Aorta (tissue), 5 donors: ENCODE measurements at regions not wholly inside any gene's neighbourhood (a gene's known extent, or its start where the extent isn't known, plus 50 kb on each side); places are given as distances from the start of the nearest gene placed in this dataset.

Experiments used
- ATAC-seq: fragments of 200-7000 bp; cut with Tn5 transposase; one replicate; pipeline ENCODE4 v1.9.1; 2022; ENCODE audit warnings: moderate library complexity; ENCODE audit not compliant: low FRiP score
- DNase-seq, 2 donors: peaks; one replicate each; pipeline ENCODE4 v3.0.0-alpha.2; 2020
- H3K27ac ChIP-seq, 2 donors: one replicate each; pipeline ENCODE4 v1.5.1; 2013; ENCODE audit warnings: low read length in 2 of 2, mild to moderate bottlenecking in 2 of 2, moderate library complexity in 2 of 2, control low read depth in 1 of 2, inconsistent platforms in 1 of 2, low read depth in 1 of 2
- H3K27me3 ChIP-seq, 2 donors: one replicate each; pipeline ENCODE4 v1.6.1; 2013; ENCODE audit warnings: control low read depth in 1 of 2, low read length in 1 of 2, mild to moderate bottlenecking in 1 of 2, moderate library complexity in 1 of 2; ENCODE audit not compliant: insufficient read depth in 2 of 2, control insufficient read depth in 1 of 2
- H3K36me3 ChIP-seq, 2 donors: one replicate each; pipeline ENCODE4 v1.6.1; 2013; ENCODE audit warnings: control low read depth in 1 of 2, low read length in 1 of 2, mild to moderate bottlenecking in 1 of 2; ENCODE audit not compliant: insufficient read depth in 2 of 2, control insufficient read depth in 1 of 2
- H3K4me1 ChIP-seq, 2 donors: one replicate each; pipeline ENCODE4 v1.6.1; 2013; ENCODE audit warnings: low read length in 2 of 2, control low read depth in 1 of 2, mild to moderate bottlenecking in 1 of 2, moderate library complexity in 1 of 2; ENCODE audit not compliant: insufficient read depth in 2 of 2, control insufficient read depth in 1 of 2
- H3K4me3 ChIP-seq, 2 donors: one replicate each; pipeline ENCODE4 v1.5.1; 2013; ENCODE audit warnings: low read length in 2 of 2, control low read depth in 1 of 2, mild to moderate bottlenecking in 1 of 2
- H3K9me3 ChIP-seq: one replicate; pipeline ENCODE4 v1.6.1; 2013; ENCODE audit warnings: mild to moderate bottlenecking, low read length; ENCODE audit not compliant: control insufficient read depth
- WGBS, 2 donors: extraction: QIAGEN DNeasy Blood & Tissue Kit; methylation state at CpG; one replicate each; pipeline ENCODE4 v1.1.7; 2013; 5-methylcytosine and 5-hydroxymethylcytosine counted together
- intact Hi-C, 2 donors: fragments of 100-400 bp; cut with DNase I; formaldehyde crosslinking; loops; one replicate each; pipeline versions ENCODE4 v1.14.2 to v1.15.0; 2022
- donor health status: healthy with polysubstance abuse.
- donor health status: Bipolar disorder and iron deficiency.
- donor health status: DM: no; HTN: no; CAD: no.
- donor health status: DM: no; HTN: no; CAD: no.
- donor health status: DM: yes; HTN: yes; CAD: no.

GRCh38 chr14:54299410-54300363 lies 97.1 kb upstream of the CDKN3 start:
- no peak for ATAC-seq
- WGBS, 2 donors, result 21 to 26% methylated on average over 16 of the region's 16 CpGs

GRCh38 chr14:54300881-54301280 lies 95.9 kb upstream of the CDKN3 start:
- Histone ChIP-seq H3K4me3 (no peak overlapping the region), H3K4me1 (no peaks in the 10 kb centered on the region), H3K36me3 (no peaks in the 10 kb centered on the region), H3K27me3 (no peaks in the 10 kb centered on the region), H3K9me3 (no peaks in the 10 kb centered on the region), H3K27ac (no peak overlapping the region)
- DNase-seq, result no peak
- intact Hi-C loops, result no loop called here
- 98 to 100% methylated on average over 2 of the region's 2 CpGs for WGBS, 2 donors
- ATAC-seq, result no peak

More at GRCh38 chr14:54299410-54300363, 97.1 kb upstream of the CDKN3 start:
- H3K4me3 ChIP-seq, result no peak overlapping the region
- no peak overlapping the region for H3K27ac ChIP-seq
- DNase-seq, result no peak
- H3K36me3 ChIP-seq, result no peaks in the 10 kb centered on the region
- intact Hi-C loops, result no loop called here
- no peaks in the 10 kb centered on the region for H3K4me1 ChIP-seq
- H3K27me3 ChIP-seq, result no peaks in the 10 kb centered on the region
- peaks cover 2% of the 10 kb centered on the region for H3K9me3 ChIP-seq

- Histone ChIP-seq H3K27ac (no peak overlapping the region), H3K9me3 (no peaks in the 10 kb centered on the region), H3K36me3 (no peaks in the 10 kb centered on the region), H3K4me1 (no peaks in the 10 kb centered on the region), H3K27me3 (no peaks in the 10 kb centered on the region), H3K4me3 (no peak overlapping the region)
- intact Hi-C loops, result no loop called here
- 89 to 90% methylated on average over 7 of the region's 7 CpGs for WGBS, 2 donors
- DNase-seq (no peak), ATAC-seq (no peak)
Observed at GRCh38 chr14:54301359-54301758, 95.4 kb upstream of the CDKN3 start.

- Histone ChIP-seq H3K27me3 (no peaks in the 10 kb centered on the region), H3K36me3 (no peaks in the 10 kb centered on the region), H3K4me3 (no peak overlapping the region), H3K27ac (no peak overlapping the region), H3K9me3 (no peaks in the 10 kb centered on the region), H3K4me1 (no peaks in the 10 kb centered on the region)
- intact Hi-C loops, result no loop called here
- 22 to 28% methylated on average over 4 of the region's 4 CpGs for WGBS, 2 donors
- no peak for ATAC-seq
- no peak for DNase-seq
Observed at GRCh38 chr14:54306806-54307205, 90.0 kb upstream of the CDKN3 start.

- intact Hi-C loops, result no loop called here
- Histone ChIP-seq H3K9me3 (no peaks in the 10 kb centered on the region), H3K27me3 (no peaks in the 10 kb centered on the region), H3K4me3 (no peak overlapping the region), H3K36me3 (no peaks in the 10 kb centered on the region), H3K4me1 (no peaks in the 10 kb centered on the region), H3K27ac (no peak overlapping the region)
- ATAC-seq, result no peak
- WGBS, 2 donors, result 79 to 80% methylated on average over 5 of the region's 5 CpGs
- DNase-seq, result no peak
Observed at GRCh38 chr14:54309615-54310014, 87.2 kb upstream of the CDKN3 start.

- no peaks in the 10 kb centered on the region for H3K27me3 ChIP-seq
- no peak overlapping the region for H3K4me3 ChIP-seq
- WGBS, 2 donors, result 90% methylated on average over 10 of the region's 10 CpGs
- intact Hi-C loops, result no loop called here
- ATAC-seq, result no peak
- H3K27ac ChIP-seq, result no peak overlapping the region
- DNase-seq, result no peak
- no peaks in the 10 kb centered on the region for H3K36me3 ChIP-seq
- no peaks in the 10 kb centered on the region for H3K4me1 ChIP-seq
- no peaks in the 10 kb centered on the region for H3K9me3 ChIP-seq
Observed at GRCh38 chr14:54310151-54310850, 86.5 kb upstream of the CDKN3 start.

- Histone ChIP-seq H3K36me3 (no peaks in the 10 kb centered on the region), H3K9me3 (no peaks in the 10 kb centered on the region), H3K27me3 (no peaks in the 10 kb centered on the region), H3K4me3 (no peak overlapping the region), H3K4me1 (no peaks in the 10 kb centered on the region), H3K27ac (no peak overlapping the region)
- DNase-seq (no peak), ATAC-seq (no peak)
- intact Hi-C loops, result no loop called here
- WGBS, 2 donors, result 84% methylated on average over 2 of the region's 2 CpGs
Observed at GRCh38 chr14:54310851-54311228, 86.0 kb upstream of the CDKN3 start.

GRCh38 chr14:54312166-54312801 lies 84.5 kb upstream of the CDKN3 start:
- Histone ChIP-seq H3K4me3 (no peak overlapping the region), H3K36me3 (no peaks in the 10 kb centered on the region), H3K27ac (no peak overlapping the region), H3K9me3 (no peaks in the 10 kb centered on the region), H3K4me1 (no peaks in the 10 kb centered on the region), H3K27me3 (no peaks in the 10 kb centered on the region)
- ATAC-seq, result peak; percentile 39
- WGBS, 2 donors, result 52 to 53% methylated on average over 3 of the region's 3 CpGs
- intact Hi-C loops, result no loop called here
- DNase-seq, result peak in 1 of 2 donors; percentile 54
